Activated CD4-positive, alpha-beta T cell treated with anti-CD3 and anti-CD28 coated beads for 4 hours (primary cell): ENCODE measurements at regions not wholly inside any gene's neighbourhood (a gene's known extent, or its start where the extent isn't known, plus 50 kb on each side); places are given as distances from the start of the nearest gene placed in this dataset.
"Not testable (repeated sequence)": the region's sequence is repeated elsewhere in the genome, so short reads cannot be mapped to it uniquely, and the experiment has no call there.

Experiments used
- DNase-seq, 2 donors: peaks; one replicate each; pipeline ENCODE4 v3.0.0-alpha.2; 2020

DNA sequence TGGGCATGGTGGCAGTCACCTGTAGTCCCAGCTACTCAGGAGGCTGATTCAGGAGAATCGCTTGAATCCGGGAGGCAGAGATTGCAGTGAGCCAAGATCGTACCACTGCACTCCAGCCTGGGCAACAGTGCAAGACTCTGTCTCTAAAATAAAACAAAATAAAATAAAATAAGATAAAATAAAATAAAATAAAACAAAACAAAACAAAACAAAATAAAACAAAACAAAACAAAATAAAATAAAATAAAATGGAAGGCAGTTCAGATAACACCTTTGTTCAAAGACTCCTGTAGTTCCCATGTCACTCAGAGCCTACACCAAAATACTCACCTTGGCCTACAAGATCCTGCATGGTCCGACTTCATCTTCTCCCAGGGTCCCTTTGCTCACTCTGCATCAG is 61.3 kb downstream of the SYF2 start:
- DNase-seq = not testable (repeated sequence)

DNA sequence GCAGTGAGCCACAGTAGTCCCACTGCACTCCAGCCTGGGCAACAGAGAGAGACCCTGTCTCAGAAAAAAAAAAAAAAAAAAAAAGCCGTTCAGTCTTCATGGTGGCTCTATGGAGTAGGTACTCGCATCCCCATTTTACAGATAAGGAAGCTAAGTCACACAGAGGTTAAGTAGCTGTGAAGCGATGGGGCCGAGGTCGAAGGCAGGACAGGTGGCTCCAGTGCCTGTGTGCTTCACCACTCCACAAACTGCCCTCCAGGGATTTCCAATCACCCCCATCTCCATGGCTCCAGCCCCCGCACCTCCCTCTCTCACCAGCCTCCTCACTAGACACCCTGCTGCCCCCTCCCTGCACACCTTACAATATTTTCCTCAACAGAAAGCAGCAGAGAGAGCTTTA is 61.9 kb downstream of the SYF2 start:
- DNase-seq = no peak

DNA sequence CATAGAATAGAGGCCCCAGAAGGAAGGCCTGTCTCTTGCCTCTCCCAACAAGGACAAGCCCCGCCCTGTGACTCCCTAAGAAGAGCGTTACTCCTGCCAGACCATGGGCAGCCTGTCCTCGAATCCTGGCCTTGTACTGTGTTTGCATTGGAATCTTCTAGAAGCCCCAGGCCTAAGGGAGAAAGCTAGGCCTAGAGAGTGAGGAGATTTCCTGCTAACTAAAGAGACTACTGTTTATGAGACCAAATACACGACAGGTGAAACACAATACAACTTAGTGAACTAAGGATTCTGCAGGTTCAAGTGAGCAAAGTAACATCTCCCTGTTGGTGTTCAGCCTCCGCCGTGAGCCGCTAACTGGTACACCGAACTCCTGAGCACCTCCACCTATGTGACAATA is 62.7 kb downstream of the SYF2 start:
- DNase-seq = no peak

DNA sequence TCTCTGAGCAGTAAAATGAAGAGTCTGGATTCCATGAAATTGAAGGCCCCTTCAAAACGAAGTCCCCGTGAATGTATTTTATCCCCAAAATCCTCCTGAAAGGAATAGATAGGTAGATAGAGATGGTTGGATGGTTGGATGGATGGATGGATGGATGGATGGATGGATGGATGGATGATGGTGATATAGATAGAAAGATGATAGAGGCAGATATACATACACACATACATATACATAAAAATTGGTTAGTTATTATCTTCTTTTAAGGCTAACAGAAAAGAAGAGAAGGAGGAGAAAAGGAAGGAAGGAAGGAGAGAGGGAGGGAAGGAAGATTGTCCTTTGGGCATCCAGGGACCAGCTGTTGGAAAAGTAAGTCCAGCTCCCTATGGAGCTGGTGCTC is 63.1 kb downstream of the SYF2 start:
- DNase-seq = no peak

DNA sequence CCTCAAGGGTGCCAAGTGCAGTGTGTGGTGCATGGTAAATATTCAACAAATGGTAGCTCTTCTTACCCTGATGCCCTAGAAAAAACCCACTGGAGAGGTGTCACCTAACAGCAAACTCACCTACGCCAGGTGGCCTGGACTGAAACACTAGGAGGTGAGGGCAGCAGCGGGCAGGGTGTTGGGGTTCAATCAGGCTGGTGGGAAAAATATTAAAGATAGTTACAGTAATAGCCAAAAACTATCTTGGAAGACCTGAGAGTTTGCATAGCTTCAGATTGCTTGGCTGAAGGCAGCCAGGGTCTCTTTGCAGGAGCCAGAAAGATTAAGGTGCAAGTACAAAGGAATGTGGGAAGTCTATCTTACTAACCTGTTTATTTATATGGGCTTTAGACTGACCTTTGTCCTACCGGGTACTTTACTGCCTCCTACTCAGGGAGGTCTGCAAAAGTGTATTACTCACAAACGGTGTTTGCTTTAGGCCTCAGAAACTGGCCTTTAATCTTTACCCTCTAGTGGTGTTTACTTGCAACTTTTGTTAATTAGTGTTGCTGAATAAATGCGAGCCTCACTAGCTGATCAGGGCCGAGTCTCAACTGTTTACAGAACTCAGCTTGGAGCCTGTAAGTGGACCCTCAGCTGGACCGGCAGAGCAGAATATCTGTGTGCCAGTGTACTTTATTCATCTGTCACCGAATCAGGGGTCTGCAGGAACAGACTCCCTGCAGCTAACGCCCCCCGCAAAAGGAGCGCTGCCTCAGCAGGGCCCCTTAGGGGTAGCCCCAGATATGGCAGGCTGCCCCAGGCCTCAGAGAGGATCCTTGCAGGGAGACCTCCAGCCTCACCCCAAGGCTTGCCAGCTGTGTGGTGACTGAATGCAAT is 63.9 kb downstream of the SYF2 start:
- DNase-seq = no peak

DNA sequence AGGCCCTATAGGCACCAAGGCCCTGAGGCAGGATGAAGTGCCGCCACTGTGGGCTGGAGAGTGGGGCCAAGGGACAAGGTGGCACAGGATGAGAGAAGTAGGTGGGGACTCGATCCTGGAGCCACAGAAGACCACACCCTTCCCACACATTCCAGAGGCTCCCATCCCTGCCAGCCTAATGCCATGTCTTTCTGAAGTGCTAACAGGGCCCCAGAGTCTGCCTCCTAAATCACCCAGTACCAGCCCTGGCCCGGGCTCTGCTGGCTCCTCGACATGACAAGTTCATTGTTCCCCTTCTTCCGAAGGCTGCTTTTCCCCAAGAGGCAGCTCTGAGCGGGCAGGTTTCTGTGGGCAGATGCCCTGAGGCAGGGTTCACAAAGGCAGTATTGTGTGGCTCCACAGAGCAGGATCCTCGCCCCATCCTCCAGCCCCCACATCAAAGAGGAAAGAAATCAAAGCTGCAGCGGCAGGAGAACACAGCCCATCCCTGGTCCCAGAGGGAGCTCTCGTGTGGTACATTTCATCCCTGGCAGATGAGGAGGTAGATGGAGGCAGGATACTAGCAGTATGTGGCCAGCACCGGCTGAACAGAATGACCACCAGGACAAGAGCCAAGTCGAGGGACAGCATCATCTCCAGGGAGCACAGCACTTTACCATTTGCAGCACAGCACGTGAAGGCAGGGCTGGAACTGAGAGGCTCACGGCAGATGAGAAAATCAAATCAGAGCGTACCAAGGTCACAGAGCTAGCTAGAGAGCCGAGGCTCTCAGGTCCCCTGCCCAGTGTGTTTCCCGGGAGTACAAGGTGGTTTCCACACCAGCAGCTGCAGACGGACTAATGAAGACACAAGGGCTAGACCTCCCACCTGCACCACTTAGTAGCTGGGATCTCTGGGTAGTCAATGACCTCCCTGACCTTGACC is 64.8 kb downstream of the SYF2 start:
- no peak for DNase-seq

DNA sequence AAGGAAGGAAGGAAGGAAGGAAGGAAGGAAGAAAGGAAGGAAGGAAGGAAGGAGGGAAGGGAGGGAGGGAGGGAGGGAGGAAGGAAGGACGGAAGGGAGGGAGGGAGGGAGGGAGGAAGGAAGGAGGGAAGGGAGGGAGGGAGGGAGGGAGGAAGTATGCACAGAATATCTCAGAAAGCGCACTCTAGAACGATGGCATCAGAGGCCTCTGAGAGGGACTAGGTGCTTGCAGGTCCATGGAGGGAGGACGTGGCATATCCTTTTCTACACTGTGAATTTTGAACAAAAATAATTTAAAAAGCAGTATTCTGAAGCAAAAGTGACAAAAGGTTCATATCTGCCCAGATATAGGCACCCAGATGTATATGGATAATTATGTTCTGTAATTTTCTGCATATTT is 65.5 kb downstream of the SYF2 start:
- no peak for DNase-seq

DNA sequence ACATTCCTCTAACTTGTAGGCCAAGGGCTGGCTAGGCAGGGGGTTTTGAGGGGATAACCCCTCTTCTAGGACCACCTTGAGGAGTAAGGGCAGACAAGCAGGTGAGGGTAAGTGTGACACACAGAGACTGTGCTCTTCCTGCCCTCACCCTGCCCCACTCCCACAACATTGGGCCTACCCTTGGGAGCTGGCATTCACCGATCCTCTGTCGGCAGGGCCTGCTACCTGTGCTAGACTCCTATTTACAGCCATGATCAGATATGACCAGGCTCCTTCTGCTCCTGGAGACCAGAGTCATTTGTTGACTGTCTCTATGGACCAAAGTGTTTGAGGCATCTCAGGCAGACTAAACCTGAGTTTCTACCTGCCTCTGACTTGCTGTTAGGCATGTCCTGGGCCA is 68.3 kb downstream of the SYF2 start:
- no peak for DNase-seq

DNA sequence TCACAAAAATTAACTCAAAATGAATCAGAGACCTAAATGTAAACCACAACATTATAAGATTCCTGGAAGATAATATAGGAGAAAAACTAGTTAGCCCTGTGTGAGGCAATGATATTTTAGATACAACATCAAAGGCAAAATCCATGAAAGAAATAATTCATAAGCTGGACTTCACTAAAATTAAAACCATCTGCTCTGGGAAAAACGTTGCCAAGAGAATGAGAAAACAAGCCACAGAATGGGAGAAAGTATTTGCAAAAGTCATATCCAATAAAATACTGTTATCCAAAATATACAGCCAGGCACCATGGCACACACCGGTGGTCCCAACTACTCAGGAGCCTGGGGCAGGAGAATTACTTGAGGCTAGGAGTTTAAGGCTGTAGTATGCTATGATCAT is 70.3 kb downstream of the SYF2 start:
- DNase-seq = no peak

DNA sequence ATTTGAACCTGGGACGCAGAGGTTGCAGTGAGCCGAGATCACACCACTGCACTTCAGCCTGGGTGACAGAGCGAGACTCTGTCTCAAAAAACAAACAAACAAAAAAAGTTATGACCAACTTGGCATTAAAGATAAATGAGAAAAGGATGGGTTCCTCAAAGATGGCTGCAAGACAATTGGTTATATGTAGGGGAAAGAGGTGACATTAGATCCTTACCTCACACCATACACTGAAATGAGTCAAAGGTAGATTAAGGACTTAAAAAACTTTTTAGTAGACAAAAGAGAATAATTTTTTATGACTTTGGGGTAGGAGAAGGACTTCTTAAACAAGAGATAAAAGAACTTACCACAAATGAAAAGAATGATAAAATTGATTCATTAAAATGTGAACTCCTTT is 74.5 kb downstream of the SYF2 start:
- no peak for DNase-seq

DNA sequence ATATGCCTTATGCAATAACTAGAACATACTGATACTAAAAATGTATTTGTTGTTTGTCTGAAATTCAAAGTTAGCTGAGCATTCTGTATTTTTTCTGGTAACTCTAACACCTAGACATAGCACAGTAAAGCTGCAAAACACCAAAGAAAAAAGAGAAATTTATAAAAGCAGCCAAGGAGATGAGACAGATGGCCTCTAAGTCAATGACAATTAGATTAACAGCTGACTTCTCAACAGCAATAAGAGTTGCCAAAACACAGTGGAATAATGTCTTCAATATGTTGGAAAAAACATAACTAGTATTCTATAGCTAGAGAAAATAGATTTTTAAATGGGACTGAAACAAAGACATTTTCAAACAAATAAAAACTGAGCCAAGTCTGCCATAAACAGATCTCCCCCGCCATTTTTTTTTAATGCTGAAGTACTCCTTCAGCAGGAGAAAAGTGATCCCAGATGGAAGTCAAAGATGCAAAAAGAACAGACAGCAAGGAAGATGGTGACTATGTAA is 81.3 kb downstream of the SYF2 start:
- DNase-seq = no peak

DNA sequence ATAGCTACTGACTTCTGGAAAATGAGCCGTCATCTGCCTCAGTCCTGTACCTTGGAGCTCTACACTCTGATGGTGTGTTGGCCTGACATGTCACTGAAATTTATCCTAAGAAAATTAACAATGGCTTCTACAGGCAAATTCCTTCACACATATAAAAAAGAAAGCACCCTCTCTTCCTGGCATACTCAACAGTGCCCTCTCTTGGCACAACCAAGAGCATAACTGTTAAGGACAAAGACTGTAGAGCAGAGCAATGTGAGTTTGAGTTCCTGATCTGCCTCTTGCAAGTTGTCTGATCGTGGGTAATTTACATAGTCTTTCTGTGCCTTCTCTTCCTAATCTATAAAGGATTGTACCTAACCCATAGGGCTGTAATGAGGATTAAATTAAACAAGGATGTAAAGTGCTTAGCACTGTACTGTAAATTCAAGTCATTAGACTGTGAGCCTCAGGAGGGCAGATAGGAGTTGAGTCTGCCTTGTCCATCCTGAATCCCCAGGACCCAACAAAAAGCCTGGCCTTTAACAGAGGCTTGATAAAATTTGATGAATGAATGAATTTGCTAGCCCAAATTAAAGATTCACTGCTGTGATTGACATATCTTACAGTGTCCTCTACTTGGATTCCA is 83.5 kb downstream of the SYF2 start:
- peak in 1 of 2 donors; percentile 35 for DNase-seq

DNA sequence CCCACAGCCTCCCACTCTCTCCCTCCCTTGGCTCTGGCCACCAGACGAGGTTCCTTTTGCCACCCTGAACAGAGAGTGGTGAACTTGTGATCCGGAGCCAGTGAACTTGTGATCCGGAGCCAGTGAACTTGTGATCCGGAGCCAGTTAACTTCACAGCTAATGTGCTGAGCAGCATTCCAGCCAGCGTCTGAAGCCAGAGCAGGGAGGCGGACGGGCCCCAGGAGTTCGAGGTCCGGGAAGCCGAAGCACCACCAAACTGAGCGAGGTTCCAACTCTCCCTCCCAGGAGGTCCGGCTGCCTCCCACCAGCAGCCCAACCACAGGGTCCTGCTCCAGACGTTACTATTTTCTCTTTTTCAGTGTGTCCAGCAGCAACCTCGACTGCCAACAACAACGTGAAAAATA is 85.8 kb downstream of the SYF2 start:
- DNase-seq = no peak

DNA sequence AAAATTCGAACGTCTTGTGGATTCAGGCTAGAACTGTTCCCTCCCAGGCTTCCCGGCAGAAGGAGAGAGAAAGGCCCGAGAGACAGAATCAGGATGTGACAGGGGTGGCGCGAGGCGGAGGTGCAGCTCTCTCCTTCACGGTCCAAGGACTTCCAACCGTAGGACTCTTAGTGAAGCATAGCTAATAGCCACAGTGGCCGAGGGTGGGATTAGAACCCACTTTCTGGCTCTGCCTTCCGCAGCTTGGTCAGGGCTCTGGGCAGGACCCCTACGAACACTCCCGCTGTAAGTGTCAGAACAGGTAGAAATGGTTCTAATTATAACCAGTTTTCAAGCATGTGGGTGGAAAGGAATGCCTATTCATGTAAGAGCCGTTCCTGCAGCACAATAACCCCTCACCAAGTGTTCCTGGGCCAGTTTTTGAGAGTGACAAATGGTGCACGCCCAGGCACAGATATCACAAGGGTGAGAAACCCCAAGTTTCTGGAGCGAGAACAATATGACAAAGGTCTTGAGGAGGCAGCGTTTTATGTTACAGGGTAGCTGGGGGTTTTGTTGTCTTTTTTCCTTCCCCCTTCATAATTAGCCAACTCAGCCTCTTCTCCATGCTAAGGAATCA is 86.4 kb downstream of the SYF2 start:
- no peak for DNase-seq

DNA sequence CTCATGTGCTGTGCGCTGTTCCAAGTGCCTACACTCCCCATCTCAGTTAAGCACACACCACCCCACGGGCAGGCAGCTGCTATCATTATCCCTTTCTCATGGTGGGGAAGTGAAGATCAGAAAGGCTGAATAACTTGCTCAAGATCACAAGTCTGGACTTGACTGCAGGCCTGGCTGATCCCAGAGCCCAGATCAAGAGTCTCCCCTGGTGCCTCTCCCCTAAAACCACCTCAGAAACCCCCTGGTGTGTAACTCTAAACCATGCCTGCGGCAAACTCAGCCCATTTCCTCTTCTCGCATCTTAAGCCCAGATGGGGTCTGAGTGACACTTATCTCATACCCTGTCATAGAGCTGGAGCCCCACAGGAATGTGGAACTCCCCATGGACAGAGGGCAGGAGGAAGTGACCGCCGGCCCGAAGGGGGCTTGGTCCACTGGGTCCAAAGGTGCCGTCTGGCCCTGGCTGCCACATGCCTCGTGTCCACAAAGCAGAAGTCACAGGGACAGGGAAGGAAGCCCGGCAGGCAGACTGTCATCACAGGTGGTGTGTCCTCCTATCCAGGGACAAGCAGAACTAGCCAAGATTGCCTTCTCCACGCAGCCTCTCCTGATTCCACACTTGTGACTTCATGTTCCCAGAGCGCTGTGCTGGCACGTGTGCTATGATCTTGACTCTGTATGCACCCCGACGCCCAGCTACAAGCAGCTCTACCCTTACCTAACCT is 92.1 kb downstream of the SYF2 start:
- no peak for DNase-seq

DNA sequence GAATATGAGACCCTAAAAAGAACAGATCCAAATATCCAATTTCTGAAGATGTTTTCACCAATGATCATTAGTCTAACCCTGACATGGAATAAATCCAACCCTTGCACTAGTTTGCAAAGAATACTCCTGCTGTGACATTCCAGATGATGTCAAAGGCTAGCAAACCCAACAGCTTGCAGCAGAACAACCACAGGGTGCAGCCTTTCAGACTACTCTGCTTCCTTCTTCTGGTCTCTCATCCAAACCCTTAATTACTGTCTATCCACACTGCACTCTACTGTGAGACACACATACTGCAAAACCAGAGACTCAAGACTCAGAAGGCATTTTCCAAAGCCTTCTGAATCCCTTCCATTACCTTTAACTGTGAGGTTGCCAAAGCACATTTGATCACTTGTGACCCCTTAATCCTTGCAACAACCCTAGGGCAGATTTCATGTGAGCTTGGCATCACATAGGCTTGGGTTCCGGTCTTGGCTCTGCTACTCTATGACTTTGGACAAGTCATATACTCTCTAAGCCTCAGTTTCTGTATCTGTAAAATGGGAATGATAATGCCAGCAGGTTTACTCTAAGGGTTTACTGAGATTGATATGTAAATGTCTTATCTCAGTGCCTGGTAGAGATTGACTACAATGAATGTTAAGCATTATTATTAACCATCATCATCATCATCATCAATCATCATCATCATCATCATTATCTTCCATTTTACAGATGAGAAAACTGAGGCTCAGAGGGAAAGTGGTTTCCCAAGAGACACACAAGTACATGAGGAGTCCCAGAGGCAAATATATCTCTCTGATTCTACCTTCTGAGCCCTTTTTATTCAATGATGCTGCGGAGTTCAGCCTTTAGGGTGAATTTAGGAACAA is 94.5 kb downstream of the SYF2 start:
- DNase-seq = no peak

DNA sequence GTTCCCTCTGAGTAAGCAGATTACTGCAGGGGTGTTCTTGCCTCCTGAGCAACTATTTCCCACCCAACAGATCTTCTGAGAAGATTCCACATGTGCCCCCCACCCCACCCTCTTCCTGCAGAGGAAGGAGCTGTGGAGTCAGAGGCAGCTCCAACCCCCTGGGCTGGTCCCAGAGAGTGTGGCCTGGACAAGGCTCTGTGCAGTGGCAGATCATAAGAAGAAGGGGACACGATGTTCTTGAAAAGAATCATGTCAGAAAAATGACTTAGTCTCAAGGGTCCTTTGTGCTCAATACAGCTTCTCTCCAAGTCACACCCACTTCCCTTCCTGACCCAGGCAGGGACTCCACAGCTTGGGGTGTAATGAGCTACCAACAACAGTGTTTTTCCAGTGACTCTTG is 95.2 kb downstream of the SYF2 start:
- DNase-seq = no peak

DNA sequence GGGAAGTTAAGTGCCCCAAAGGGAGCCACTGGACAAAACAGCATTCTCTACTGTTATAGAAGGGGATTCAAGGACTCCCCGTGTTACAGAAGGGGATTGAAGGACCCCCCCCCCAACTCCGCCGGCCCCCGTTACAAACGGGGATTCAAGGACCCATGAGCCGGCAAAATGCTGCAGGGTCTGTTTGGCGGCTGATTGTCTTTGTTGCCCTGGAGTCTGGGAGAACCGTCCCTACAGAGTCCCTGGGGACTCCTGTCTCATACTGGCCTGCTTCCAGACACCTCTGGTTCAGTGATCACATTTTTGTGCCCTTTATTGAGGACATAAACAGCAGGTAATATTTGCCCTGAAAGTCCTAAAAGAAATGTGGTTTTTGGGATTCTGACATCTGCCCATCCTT is 96.4 kb downstream of the SYF2 start:
- DNase-seq = no peak

DNA sequence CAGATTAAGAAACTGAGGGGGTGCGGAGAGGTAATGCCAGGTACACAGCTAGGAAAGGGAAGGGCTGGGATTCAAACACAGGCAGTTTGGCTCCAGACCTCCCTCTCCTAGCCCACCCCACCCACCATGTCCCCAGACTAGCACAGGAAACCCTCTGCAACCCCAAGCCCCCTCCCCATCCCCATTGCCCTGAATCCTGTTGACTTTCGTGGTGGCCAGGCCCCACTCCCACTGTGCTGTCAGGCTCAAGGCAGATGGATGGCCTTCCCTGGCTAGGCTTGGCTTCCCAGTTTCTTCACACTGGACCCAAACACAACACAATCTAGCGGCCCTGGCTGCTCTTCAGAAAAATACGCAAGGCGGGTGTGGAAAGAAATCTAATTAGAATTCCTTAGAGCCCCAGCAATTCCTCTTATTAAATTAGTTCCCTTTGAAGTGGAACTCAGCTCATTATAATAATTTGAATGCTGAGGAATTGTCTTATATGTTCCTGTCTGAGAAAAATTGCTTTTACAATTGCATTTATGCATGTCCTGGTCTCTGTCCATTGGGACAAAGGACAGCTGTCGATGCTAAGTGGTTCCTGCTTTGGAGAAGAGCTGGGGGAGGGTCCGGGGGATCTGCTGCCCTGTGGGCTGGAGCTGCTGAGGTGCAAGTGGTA is 97.4 kb downstream of the SYF2 start:
- no peak for DNase-seq

DNA sequence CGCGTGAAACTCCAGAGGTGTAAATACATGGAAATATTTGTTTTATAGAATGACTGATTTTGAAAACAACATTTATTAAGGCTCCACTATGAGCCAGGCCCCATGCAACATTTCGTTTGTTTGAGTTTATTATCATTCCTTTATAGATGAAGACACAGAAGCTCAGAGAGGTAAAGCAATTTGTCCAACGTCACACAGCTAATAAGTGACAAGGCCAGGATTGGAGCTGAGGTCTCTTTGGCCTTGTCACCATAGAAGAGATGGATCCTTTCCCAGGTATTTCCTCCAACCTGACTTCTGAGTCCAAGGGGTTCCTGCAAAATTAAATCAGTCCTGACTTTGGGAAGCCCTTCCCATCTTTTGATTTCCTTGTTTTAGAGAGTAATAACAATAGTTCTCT is 98.0 kb downstream of the SYF2 start:
- DNase-seq = no peak

DNA sequence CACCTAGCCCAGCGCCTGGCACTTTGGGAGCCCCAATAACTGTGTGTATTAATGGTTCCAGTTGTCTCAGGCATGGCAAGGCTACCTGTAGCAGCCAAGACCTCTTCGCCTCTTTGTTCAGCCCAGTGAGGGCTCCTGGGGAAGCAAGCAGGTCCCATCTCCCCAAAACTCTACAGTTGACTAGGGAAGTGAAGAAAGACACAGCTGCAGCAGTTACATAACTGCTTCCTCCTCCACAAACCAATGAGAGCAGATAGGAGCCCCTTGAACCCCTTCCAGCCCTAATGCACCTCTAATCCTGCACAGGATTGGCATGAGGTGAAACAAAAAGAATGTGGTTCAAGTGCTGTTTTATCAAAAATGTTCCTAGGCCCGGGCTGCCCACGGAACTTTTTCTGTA is 100.5 kb downstream of the SYF2 start:
- DNase-seq = no peak
